GM18873 (cell line): ENCODE measurements at regions not wholly inside any gene's neighbourhood (a gene's known extent, or its start where the extent isn't known, plus 50 kb on each side); places are given as distances from the start of the nearest gene placed in this dataset.

Experiments used
- ATAC-seq: cut with Tn5 transposase; IDR thresholded peaks from one replicate; pipeline ENCODE4 v1.9.1; 2021; ENCODE audit warnings: mild to moderate bottlenecking, moderate library complexity, moderate number of reproducible peaks; ENCODE audit not compliant: unreplicated experiment, low FRiP score

DNA sequence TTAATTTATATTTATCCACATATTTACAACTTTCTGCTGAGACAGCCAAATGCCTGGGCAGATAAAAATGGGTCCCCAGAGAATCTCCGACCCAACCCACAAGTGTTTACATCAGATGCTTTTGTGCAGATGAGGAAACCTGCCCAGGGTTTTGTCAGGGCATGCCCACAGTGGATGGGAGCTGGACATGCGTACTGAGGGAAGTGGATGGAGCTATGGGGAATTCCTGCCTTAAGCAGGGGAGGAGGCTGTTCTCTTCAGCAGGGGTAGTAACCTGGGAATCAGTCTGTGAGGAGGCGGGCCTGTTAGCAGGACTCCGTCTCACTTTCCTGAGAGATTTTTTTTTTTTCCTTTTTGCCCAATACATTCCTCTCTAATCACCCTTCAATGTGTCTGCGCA, 122.9 kb downstream of the RFC3 start:
- no peak for ATAC-seq

DNA sequence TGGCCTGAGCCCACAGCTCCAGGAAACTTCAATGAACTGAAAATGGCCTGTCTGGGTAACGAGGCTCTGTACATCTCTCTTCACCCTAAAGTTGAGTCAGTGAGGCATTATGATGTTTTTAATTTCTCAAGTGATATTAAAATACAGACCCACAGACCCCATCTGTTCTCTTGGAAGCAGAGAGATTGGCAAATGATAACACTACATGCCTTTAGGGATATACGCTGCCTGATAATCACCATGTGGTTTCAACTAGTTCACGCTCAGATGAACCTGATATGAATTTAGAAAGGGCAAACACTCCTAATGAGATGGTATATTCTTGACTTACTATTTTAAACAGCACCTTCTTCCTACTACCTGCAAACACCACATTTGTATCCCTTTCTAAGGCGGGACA, 127.5 kb downstream of the RFC3 start:
- no peak for ATAC-seq

DNA sequence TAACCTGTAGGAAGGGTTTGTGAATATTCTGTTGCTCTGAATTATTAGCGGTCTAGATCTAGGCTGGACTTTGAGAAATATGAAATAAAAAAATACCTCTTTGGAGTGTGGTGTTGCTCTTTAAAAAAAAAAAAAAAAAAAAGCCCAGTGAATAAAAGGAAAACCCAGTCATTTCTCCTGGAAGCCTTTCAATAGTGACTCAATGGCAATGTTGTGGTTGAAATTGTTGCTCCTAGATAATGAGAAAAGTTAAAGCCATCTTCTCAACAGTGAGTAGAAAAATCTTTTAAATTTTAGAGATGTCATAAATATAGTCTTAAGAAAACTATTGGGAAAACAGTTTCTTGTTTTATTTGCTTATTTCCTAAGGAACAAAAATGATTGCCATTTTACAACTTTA, 135.3 kb downstream of the RFC3 start:
- no peak for ATAC-seq

DNA sequence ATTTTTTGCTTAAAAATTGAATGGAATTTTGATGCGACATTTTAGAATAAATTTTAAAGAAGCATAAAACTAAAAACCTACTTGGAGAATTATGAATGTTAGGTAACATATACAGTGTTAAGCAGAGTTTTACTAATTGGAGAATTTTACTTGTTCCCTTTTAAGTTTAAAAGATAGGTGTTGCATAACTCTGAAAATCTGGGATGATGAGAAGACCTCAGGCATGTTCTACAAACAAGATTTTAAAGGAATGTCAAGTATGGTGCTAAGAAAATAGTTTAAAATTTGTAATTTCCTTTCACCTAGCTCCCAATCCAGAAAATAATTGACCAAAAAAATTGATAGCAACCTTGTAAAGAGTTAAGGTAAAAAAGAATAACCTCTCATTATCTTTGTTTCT, 135.8 kb downstream of the RFC3 start:
- no peak for ATAC-seq

DNA sequence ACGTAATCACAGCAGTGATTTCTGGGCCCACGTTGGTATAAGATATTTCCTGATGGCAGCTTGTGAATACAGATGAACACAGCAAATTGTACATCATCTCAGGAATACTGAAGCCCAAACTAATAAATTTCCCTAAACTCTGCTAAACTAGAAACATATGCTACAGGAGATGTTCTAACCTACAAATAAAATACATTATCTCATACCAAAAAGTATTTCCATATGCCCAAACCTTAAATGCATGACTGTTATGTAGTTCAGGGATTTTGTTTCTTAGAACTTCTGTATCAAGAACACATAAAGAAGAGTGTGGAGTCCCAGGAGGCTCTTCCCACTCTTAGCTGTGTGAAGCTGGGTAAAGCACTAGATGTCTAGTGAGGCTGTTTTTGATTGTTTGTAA, 138.4 kb downstream of the RFC3 start:
- no peak for ATAC-seq

DNA sequence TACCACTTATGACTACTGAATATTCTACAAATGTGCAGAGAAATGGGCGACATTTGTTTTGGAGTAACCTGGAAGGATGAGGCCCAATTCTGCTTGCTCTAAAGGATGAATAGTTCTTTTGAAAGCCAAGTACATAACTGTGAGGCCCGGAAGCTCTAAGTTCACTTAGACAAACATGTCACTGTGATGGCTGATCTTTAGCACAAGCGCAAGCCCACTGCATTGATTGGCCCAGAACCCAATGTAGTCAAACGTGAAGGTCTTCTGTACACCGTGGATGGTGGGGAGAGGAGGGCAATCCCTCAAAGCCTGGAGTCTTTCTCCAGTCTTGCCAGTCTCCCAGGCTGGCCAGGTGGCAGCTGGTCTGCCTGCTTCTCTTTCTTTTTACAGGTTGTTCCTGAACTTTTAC, 139.6 kb downstream of the RFC3 start:
- no peak for ATAC-seq

DNA sequence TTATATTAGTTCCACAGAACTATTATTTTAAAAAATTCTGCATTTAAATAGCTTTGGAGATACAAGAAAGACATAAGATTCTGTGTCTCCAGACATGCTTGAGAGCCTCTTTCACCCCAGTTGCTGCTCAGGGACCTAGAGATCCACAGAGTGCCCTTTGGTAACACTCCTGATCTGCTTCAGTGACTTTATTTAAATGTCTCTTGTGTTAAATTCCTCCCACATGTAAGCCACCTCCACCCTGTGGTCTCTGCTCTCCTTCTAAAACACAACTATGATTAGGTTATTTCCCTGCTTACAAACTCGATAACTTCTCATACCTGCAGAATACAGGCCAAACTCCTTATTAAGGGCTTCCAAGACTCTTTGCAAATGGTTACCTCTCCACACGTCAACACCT, 141.0 kb downstream of the RFC3 start:
- no peak for ATAC-seq

DNA sequence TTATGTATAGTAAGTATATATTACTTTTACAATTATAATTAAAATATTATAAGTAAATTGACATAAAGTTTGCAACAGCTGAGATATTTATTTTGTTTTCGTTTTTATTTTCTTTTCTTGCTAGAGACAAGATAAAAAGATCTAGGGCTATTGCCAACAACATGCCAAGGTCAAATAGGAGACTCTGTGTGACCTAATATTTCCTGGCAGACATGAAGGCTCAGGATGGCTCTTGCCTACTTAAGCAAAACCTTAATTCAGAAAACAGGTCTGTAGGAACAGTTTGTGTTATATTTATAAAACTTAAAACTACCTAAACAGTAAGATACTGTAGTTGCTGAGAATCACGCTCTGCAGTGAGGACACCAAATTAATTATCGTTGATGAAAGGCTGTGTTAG, 145.2 kb downstream of the RFC3 start:
- no peak for ATAC-seq

DNA sequence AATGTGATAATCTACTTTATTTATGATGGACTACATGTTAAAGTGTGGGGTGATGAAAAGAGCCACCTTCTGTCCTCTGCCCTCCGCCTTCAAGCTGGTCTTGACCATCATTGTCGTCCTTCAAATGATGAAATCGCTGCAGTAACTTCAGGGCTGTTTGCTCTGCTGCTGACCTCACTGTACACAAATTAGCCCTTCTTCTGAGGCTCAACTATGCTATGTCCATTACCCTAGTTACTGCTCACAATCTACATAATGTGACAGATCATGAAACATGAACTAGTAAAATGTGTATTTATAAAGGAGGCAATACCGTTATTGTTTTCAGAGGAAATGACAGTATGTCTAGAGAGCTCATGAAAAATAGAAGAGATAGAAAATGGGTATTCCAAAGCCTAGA, 145.9 kb downstream of the RFC3 start:
- ATAC-seq, result no peak

DNA sequence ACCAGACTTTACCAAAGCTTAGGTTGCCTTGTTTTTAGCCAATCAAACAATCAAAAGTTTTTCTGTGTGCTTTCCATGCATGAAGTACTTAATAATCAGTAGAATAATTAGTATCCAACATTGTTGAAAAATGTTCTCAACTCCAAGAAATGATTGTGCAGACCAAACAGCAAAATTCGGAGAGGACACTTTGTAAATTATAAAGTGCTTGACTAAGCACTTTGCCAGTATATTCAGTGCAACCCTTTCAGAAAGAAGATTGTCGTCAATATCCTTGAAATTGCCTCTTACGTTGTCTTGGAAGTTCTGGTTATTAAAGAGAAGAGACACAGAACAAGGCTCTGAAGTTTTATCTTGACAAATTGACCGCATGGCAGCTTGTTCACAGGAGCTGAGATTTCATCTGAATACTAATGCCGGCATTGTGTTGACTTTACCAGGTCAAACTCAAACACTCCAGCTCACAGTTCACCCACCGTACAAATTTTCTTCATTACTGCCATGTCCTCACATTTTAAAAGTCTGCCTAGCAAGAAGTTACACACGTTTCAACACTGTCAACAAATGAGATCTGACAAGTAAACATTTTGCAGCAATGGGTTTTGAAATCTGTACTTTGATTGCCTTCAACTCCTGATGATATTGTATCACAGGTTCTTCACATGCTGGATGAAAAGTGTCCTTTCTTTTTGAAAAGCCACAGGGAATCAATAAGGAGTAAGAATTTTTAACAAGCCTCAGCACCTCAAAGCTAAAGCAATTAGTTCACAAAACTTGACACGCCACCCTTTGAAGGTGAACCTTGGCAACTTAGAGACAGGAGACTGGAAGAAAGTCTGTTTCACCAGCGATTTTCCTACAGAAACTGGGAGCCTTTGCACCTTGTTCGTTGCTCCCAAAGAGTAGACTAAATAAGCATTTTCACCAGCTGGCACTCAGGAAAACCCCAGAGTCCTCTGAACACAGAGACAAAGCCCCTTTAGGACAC, 150.9 kb downstream of the RFC3 start:
- ATAC-seq, result no peak

DNA sequence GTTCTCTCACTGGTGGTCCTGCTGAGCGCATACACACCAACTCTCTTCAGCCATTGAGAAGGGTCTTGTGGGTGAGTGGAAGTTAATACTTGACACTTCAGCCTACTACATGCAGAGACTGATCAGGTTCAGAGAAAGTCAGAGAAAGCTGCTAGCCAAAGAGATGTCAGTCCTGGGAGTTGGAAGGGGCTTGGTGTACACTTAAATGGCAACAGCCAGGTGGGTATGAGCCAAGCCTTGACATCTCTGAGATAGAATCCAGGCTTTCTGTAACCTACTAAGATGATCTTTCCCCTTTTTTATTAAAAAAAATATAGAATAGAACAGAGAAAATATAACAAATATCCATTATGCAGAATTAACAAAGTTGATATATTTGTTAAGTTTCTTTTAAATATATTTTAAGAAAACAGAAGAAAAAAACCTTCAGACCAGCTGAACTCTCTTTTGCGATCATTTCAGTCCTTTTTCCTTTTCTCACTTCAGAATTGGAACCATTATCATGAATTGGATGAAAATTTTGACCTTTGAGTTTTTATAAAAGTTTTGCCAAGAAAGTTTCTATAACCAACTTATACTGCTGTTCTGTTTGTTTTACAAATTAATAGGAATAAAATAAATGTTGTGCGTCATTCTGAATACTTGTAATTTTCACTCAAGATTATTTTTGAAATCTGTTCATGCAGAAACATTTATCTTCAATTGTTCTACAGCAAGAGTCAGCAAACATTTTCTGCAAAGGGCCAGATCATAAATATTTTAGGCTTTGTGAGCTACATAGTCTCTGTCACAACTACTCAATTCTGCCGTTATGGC, 153.0 kb downstream of the RFC3 start:
- ATAC-seq, result no peak

DNA sequence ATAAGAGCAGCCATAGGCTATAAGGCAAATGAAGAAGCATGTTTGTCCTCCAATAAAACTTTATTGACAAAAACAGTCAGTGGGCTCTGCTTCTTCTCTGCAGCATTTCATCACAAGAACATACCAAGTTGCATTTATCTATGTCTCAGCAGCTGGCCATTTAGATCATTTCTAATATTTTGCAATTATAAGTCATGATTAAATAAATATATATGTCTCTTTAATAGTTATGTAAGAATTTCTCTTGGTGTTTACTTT, 153.5 kb downstream of the RFC3 start:
- ATAC-seq, result no peak

DNA sequence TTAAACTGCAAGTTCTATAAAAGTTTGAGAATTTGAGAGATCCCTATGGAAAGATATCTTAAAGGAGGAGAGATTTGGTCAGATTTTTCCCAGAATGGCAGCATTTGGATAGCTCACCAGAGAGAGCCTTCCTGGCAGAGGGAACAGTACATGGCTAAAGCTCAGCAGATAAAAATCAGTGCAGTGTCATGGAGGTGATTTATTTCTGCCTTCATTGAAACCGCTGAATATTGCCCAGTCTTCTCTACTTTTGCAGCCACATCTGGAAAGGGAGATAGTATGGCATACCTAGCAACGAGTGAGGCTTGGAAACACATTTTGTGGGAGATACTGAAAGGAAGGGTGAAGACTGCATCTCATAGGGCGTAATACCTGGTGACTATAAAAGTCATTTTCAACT, 155.2 kb downstream of the RFC3 start:
- ATAC-seq, result no peak

DNA sequence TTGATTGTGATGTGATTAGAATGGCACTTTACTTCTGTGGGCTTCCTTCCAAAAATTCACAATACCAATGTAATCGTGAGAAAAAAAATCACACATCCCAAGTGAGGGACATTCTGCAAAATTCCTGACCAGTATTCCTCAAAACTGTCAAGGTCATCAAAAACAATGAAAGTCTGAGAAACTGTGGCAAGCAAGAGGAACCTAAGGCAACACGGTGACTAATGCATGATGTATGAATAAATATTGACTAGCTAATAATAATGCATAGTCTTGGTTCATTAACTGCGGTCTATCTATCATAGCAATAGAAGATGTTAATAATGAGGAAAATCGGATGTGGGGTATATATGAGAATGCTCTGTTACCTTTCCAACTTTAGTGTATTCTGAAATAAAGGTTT, 159.0 kb downstream of the RFC3 start:
- no peak for ATAC-seq

DNA sequence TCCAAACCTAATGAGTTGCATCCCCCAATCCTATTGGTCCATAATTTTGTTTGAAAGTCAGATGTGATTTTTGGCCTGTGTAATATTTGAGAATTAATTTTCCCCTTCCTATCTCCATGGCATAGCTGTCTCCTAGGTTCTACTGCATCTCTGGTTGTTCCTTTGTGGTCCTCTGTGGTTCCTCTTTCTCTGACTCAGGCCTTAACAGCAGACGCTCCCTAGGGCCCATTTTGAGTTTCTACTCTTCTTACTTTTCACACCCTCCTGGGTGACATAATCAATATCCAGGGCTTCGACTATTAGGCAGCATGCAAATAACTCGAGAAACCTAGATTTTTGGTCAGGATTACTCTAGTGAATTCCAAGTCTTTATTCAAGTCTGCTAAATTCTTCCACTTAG, 160.7 kb downstream of the RFC3 start:
- no peak for ATAC-seq

DNA sequence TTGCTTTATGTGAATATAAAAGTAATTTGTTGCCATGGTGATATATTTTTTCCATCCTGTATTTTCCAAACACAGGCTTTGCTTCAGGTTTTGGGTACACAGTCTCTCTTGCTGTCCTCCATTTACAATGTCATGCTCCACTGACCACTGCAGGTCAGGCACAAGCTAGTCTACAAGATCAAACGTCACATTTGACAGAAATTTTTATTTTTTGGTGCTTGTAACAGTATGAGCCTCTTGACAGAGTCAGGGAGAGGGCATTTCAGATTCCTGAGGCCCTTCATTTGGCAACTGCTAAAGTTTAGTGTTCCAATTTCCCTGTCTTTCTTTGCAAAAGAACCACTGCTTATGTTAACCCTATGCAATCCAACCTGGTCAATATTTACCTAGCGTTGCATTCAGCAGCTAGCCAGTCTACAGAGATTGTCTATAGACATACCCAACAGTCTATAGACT, 175.0 kb downstream of the RFC3 start:
- ATAC-seq, result no peak

DNA sequence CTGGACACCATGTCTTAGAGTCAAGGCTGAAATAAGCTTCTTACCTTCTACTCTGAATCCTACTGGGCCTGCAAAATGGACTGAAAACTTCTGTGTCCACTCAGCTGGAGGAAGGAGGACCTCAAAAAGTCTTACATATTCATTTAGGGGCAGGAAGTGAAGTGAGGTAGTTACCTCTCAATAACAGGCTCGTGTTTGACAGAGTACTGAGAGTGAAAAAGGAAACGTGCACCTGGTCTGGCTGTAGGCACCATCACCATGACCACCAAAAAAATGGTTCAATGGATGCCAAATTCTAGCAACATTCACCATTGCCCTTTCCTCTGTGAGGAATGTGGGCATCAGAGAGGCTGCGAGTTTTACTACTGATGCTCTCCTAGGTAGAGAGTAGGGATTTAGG, 176.2 kb downstream of the RFC3 start:
- peak; percentile 71 for ATAC-seq

DNA sequence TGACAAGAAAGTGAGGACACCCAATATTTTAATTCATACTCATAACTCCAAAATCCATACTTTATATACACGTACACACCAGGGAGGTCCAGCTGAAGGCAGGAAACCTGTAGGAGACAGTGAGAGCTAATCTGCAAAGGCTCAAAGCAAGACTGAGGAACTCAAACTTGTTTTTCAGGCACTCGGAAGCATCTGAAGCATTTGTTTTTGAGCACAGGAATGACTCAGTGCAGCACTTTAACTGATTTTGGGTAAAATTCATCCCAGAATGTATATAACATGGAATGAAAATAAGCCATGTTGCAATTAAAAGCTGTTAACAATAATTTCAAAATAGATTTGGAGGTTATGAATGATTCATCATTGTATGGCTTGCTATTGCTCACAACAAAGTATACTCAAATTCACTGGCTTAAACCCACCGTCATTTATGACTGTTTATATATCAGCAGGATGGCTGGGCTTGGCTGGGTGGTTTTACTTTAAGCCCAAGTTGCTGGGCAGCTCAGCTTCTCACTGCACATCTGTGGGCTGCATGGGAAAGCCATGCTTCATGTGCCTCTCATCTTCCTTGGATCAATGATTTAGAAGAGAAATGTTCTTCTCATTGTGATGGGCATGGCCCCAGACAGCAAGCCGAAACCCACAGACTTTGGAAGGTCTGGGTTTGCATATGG, 177.0 kb downstream of the RFC3 start:
- no peak for ATAC-seq

DNA sequence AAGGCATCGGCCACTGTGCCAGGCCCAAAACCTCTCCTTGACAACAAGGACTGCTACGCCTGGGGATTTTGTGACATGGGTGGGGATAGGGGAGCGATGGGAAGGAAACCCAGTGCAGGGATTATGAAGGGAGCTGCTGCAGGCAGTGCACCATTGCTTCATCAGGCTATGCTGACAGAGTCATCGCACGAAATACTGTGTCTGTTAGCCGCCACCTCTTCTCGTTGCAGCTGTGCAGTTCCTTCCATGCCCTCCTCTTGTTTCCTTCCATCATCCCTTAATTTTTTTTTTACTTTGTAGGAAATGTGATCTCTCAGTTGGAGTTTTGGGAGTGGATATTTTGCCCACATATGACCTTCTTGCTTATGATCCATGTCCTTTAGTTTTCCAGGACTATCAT, 178.7 kb downstream of the RFC3 start:
- no peak for ATAC-seq

DNA sequence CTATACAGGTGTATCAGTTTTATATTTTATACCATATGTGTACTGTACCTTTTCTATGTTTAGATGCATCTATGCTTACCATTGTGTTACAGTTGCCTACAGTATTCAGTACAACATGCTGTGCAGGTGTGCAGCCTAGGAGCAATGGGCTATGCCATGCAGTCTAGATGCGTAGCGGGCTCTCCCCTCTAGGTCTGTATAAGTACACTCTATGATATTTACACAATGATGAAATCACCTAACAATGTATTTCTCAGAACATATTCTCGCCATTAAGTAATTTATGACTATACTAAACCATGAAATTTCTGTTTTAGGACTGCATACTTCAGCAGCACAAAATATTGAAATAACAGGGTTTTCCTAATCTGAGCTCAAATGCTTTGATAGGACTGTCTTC, 179.6 kb downstream of the RFC3 start:
- ATAC-seq, result no peak
